ENCODE measurements at regions not wholly inside any gene's neighbourhood (a gene's known extent, or its start where the extent isn't known, plus 50 kb on each side); places are given as distances from the start of the nearest gene placed in this dataset.
A peak's percentile ranks its signal among the peaks of the same experiment; 100 is the strongest.

DNA sequence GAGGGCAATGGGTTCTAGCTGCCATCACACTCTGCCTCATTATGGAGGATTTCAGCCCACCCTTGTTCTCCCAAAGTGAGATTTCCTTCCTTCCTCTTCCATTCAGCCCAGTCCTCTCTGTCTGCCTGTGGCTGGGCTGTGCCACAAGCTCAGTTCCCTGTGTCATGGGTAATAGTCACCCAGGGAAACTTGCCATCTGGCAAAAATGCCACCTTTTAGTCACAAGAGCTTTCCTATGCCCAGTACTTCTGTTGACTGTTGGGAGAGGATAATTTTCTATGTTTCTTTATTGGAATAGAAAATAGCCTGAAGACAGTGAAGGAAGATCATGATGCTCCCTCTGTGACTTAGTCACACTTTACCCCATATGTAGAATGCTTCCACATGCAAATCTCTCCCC, 71.4 kb downstream of the TLR4 start:
- H3K27me3 ChIP-seq (ENCODE audit: low read depth, low read length), result no peaks in the 10 kb centered on the region
- no peak overlapping the region for H3K27ac ChIP-seq (ENCODE audit: low read length)
- H3K4me3 ChIP-seq (ENCODE audit: low read depth in 1 of 2, low read length in 2 of 2), result no peak overlapping the region
- peaks cover 0 to 5% of the 10 kb centered on the region in 2 donors for H3K4me1 ChIP-seq (ENCODE audit: control insufficient read depth in 1 of 2, insufficient read depth in 2 of 2, low read length in 2 of 2)
- no peaks in the 10 kb centered on the region for H3K36me3 ChIP-seq (ENCODE audit: control insufficient read depth in 1 of 2, insufficient read depth in 2 of 2, low read length in 2 of 2)
- H3K9me3 ChIP-seq (ENCODE audit: control insufficient read depth in 1 of 2, low read length in 2 of 2), result no peaks in the 10 kb centered on the region

GRCh38 chr9:117777823-117778222, 73.6 kb downstream of the TLR4 start:
- Histone ChIP-seq H3K9me3 (ENCODE audit: control insufficient read depth in 1 of 2, low read length in 2 of 2) (no peaks in the 10 kb centered on the region), H3K27ac (ENCODE audit: low read length) (no peak overlapping the region), H3K4me3 (ENCODE audit: low read depth in 1 of 2, low read length in 2 of 2) (no peak overlapping the region), H3K36me3 (ENCODE audit: control insufficient read depth in 1 of 2, insufficient read depth in 2 of 2, low read length in 2 of 2) (no peaks in the 10 kb centered on the region), H3K4me1 (ENCODE audit: control insufficient read depth in 1 of 2, insufficient read depth in 2 of 2, low read length in 2 of 2) (peaks cover 0 to 5% of the 10 kb centered on the region in 2 donors), H3K27me3 (ENCODE audit: low read depth, low read length) (no peaks in the 10 kb centered on the region)

DNA sequence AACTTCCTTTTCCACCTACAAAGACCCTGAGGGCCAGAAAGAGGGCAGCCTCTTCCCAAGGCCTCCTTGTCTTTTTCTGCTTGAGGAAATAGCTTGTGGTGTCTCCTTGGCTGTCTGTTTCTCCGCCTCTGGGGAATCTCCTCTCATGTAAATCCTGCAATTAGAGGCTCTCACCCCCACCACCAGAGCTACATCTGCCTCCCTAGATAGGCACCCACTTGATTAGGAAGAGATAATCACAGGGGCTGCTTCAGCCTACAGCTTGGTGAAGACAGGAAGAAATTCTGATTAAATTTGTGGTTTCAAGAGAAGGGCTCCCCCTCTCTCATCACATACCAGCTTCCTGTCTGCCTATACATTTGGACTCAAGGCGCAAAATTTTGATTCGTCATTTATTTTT, 75.6 kb downstream of the TLR4 start:
- H3K4me3 ChIP-seq (ENCODE audit: low read depth in 1 of 2, low read length in 2 of 2), result no peak overlapping the region
- H3K9me3 ChIP-seq (ENCODE audit: control insufficient read depth in 1 of 2, low read length in 2 of 2), result no peaks in the 10 kb centered on the region
- no peak overlapping the region for H3K27ac ChIP-seq (ENCODE audit: low read length)
- peaks cover 0 to 5% of the 10 kb centered on the region in 2 donors for H3K4me1 ChIP-seq (ENCODE audit: control insufficient read depth in 1 of 2, insufficient read depth in 2 of 2, low read length in 2 of 2)
- no peaks in the 10 kb centered on the region for H3K27me3 ChIP-seq (ENCODE audit: low read depth, low read length)
- no peaks in the 10 kb centered on the region for H3K36me3 ChIP-seq (ENCODE audit: control insufficient read depth in 1 of 2, insufficient read depth in 2 of 2, low read length in 2 of 2)

- peak overlapping the region; percentile 64 for H3K27ac ChIP-seq (ENCODE audit: low read length)
- no peaks in the 10 kb centered on the region for H3K36me3 ChIP-seq (ENCODE audit: control insufficient read depth in 1 of 2, insufficient read depth in 2 of 2, low read length in 2 of 2)
- peak overlapping the region; percentile 67 to 68 for H3K4me3 ChIP-seq (ENCODE audit: low read depth in 1 of 2, low read length in 2 of 2)
- peaks cover 0 to 5% of the 10 kb centered on the region in 2 donors for H3K4me1 ChIP-seq (ENCODE audit: control insufficient read depth in 1 of 2, insufficient read depth in 2 of 2, low read length in 2 of 2)
- no peaks in the 10 kb centered on the region for H3K9me3 ChIP-seq (ENCODE audit: control insufficient read depth in 1 of 2, low read length in 2 of 2)
- H3K27me3 ChIP-seq (ENCODE audit: low read depth, low read length), result no peaks in the 10 kb centered on the region
Measured at GRCh38 chr9:117782931-117783788, 79.0 kb downstream of the TLR4 start.

- H3K27ac ChIP-seq (ENCODE audit: low read length), result no peak overlapping the region
- H3K9me3 ChIP-seq (ENCODE audit: control insufficient read depth in 1 of 2, low read length in 2 of 2), result no peaks in the 10 kb centered on the region
- no peaks in the 10 kb centered on the region for H3K36me3 ChIP-seq (ENCODE audit: control insufficient read depth in 1 of 2, insufficient read depth in 2 of 2, low read length in 2 of 2)
- H3K4me1 ChIP-seq (ENCODE audit: control insufficient read depth in 1 of 2, insufficient read depth in 2 of 2, low read length in 2 of 2), result peaks cover 0 to 5% of the 10 kb centered on the region in 2 donors
- peak overlapping the region in 1 of 2 donors; percentile 67 for H3K4me3 ChIP-seq (ENCODE audit: low read depth in 1 of 2, low read length in 2 of 2)
- H3K27me3 ChIP-seq (ENCODE audit: low read depth, low read length), result no peaks in the 10 kb centered on the region
Measured at GRCh38 chr9:117783828-117784227, 79.6 kb downstream of the TLR4 start.

- H3K27me3 ChIP-seq (ENCODE audit: low read depth, low read length), result no peaks in the 10 kb centered on the region
- no peak overlapping the region for H3K4me3 ChIP-seq (ENCODE audit: low read depth in 1 of 2, low read length in 2 of 2)
- H3K9me3 ChIP-seq (ENCODE audit: control insufficient read depth in 1 of 2, low read length in 2 of 2), result no peaks in the 10 kb centered on the region
- H3K4me1 ChIP-seq (ENCODE audit: control insufficient read depth in 1 of 2, insufficient read depth in 2 of 2, low read length in 2 of 2), result no peaks in the 10 kb centered on the region
- H3K36me3 ChIP-seq (ENCODE audit: control insufficient read depth in 1 of 2, insufficient read depth in 2 of 2, low read length in 2 of 2), result no peaks in the 10 kb centered on the region
- H3K27ac ChIP-seq (ENCODE audit: low read length), result no peak overlapping the region
Measured at GRCh38 chr9:117784996-117785395, 80.8 kb downstream of the TLR4 start.

- Histone ChIP-seq H3K4me3 (ENCODE audit: low read depth in 1 of 2, low read length in 2 of 2) (no peak overlapping the region), H3K9me3 (ENCODE audit: control insufficient read depth in 1 of 2, low read length in 2 of 2) (no peaks in the 10 kb centered on the region), H3K36me3 (ENCODE audit: control insufficient read depth in 1 of 2, insufficient read depth in 2 of 2, low read length in 2 of 2) (no peaks in the 10 kb centered on the region), H3K4me1 (ENCODE audit: control insufficient read depth in 1 of 2, insufficient read depth in 2 of 2, low read length in 2 of 2) (no peaks in the 10 kb centered on the region), H3K27ac (ENCODE audit: low read length) (no peak overlapping the region), H3K27me3 (ENCODE audit: low read depth, low read length) (no peaks in the 10 kb centered on the region)
Measured at GRCh38 chr9:117787746-117788145, 83.5 kb downstream of the TLR4 start.

DNA sequence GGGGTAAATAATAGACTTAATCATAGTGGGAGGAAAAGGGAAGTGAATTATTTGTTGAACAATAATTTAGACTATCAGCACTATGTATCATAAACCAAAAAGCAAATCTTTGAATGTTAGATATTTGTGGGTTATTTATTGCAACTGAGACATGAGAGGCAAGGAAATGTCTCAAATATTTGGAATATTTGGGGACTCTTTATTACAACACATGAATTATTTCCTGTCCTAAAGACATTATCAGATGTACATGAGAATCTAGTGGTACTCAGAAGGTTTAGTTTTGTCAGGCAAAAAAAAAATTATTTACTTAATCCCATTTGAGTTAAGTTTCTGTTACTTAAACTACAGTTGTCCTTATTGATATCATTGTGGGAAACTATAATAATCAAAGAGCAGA, 91.1 kb downstream of the TLR4 start:
- no peak overlapping the region for H3K4me3 ChIP-seq (ENCODE audit: low read depth in 1 of 2, low read length in 2 of 2)
- H3K36me3 ChIP-seq (ENCODE audit: control insufficient read depth in 1 of 2, insufficient read depth in 2 of 2, low read length in 2 of 2), result no peaks in the 10 kb centered on the region
- H3K9me3 ChIP-seq (ENCODE audit: control insufficient read depth in 1 of 2, low read length in 2 of 2), result no peaks in the 10 kb centered on the region
- no peaks in the 10 kb centered on the region for H3K27me3 ChIP-seq (ENCODE audit: low read depth, low read length)
- no peaks in the 10 kb centered on the region for H3K4me1 ChIP-seq (ENCODE audit: control insufficient read depth in 1 of 2, insufficient read depth in 2 of 2, low read length in 2 of 2)
- no peak overlapping the region for H3K27ac ChIP-seq (ENCODE audit: low read length)

GRCh38 chr9:117796681-117797080, 92.5 kb downstream of the TLR4 start:
- Histone ChIP-seq H3K27ac (ENCODE audit: low read length) (no peak overlapping the region), H3K9me3 (ENCODE audit: control insufficient read depth in 1 of 2, low read length in 2 of 2) (no peaks in the 10 kb centered on the region), H3K4me1 (ENCODE audit: control insufficient read depth in 1 of 2, insufficient read depth in 2 of 2, low read length in 2 of 2) (no peaks in the 10 kb centered on the region), H3K36me3 (ENCODE audit: control insufficient read depth in 1 of 2, insufficient read depth in 2 of 2, low read length in 2 of 2) (no peaks in the 10 kb centered on the region), H3K27me3 (ENCODE audit: low read depth, low read length) (no peaks in the 10 kb centered on the region), H3K4me3 (ENCODE audit: low read depth in 1 of 2, low read length in 2 of 2) (no peak overlapping the region)

DNA sequence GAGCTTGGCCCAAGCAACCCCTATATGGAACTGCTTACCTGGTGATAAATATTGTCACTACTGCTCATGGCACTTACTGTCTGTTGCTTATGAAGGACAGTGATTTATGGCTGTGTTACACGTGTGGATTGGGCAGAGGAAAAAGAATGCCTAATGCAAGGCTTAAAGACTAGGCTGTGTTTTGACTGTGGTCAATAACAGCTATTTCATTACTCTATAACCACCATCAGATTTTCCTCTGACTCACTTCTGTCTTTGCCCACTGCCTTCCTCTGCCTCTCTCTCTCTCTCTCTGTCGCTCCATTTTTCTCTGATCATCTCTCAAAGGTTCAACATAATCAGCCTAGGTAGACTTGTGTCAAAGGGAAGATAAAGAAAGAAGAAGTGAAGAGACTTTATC, 96.2 kb downstream of the TLR4 start:
- no peak overlapping the region for H3K27ac ChIP-seq (ENCODE audit: low read length)
- H3K4me1 ChIP-seq (ENCODE audit: control insufficient read depth in 1 of 2, insufficient read depth in 2 of 2, low read length in 2 of 2), result no peaks in the 10 kb centered on the region
- H3K27me3 ChIP-seq (ENCODE audit: low read depth, low read length), result no peaks in the 10 kb centered on the region
- no peak overlapping the region for H3K4me3 ChIP-seq (ENCODE audit: low read depth in 1 of 2, low read length in 2 of 2)
- no peaks in the 10 kb centered on the region for H3K36me3 ChIP-seq (ENCODE audit: control insufficient read depth in 1 of 2, insufficient read depth in 2 of 2, low read length in 2 of 2)
- H3K9me3 ChIP-seq (ENCODE audit: control insufficient read depth in 1 of 2, low read length in 2 of 2), result no peaks in the 10 kb centered on the region

- no peaks in the 10 kb centered on the region for H3K36me3 ChIP-seq (ENCODE audit: control insufficient read depth in 1 of 2, insufficient read depth in 2 of 2, low read length in 2 of 2)
- no peak overlapping the region for H3K4me3 ChIP-seq (ENCODE audit: low read depth in 1 of 2, low read length in 2 of 2)
- no peaks in the 10 kb centered on the region for H3K9me3 ChIP-seq (ENCODE audit: control insufficient read depth in 1 of 2, low read length in 2 of 2)
- no peak overlapping the region for H3K27ac ChIP-seq (ENCODE audit: low read length)
- H3K27me3 ChIP-seq (ENCODE audit: low read depth, low read length), result no peaks in the 10 kb centered on the region
- no peaks in the 10 kb centered on the region for H3K4me1 ChIP-seq (ENCODE audit: control insufficient read depth in 1 of 2, insufficient read depth in 2 of 2, low read length in 2 of 2)
Measured at GRCh38 chr9:117809751-117810150, 105.5 kb downstream of the TLR4 start.

DNA sequence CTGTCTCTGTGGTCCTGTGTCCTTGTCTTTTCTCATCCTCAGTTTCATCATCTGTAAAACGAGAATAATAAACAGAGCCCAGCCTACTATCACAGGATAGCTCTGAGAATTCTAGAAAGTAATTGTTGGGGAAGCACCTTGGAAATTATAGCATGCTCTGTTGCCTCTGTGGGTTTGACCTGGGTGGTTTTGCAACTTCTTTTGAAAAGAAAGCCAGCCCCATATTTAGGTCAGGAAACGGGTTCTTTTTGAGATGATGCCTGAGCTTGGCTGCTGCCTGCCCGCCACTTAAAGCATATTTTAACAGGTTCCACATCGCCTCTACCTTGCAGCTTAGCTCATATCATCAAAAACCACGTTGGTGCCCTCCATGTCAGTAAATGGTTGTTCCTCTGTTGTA, 111.1 kb downstream of the TLR4 start:
- no peaks in the 10 kb centered on the region for H3K27me3 ChIP-seq (ENCODE audit: low read depth, low read length)
- no peaks in the 10 kb centered on the region for H3K4me1 ChIP-seq (ENCODE audit: control insufficient read depth in 1 of 2, insufficient read depth in 2 of 2, low read length in 2 of 2)
- no peaks in the 10 kb centered on the region for H3K36me3 ChIP-seq (ENCODE audit: control insufficient read depth in 1 of 2, insufficient read depth in 2 of 2, low read length in 2 of 2)
- H3K9me3 ChIP-seq (ENCODE audit: control insufficient read depth in 1 of 2, low read length in 2 of 2), result no peaks in the 10 kb centered on the region
- H3K27ac ChIP-seq (ENCODE audit: low read length), result no peak overlapping the region
- H3K4me3 ChIP-seq (ENCODE audit: low read depth in 1 of 2, low read length in 2 of 2), result no peak overlapping the region

All from muscle layer of duodenum (tissue), 2 donors.